SKM-1 treated with dmso at 0.1 percent for 144 hours (cell line): ENCODE measurements at regions not wholly inside any gene's neighbourhood (a gene's known extent, or its start where the extent isn't known, plus 50 kb on each side); places are given as distances from the start of the nearest gene placed in this dataset.

Experiments used
- DNase-seq: peaks from one replicate; lab custom pipeline; 2025; ENCODE audit not compliant: unreplicated experiment; lab: John Stamatoyannopoulos, UW

DNA sequence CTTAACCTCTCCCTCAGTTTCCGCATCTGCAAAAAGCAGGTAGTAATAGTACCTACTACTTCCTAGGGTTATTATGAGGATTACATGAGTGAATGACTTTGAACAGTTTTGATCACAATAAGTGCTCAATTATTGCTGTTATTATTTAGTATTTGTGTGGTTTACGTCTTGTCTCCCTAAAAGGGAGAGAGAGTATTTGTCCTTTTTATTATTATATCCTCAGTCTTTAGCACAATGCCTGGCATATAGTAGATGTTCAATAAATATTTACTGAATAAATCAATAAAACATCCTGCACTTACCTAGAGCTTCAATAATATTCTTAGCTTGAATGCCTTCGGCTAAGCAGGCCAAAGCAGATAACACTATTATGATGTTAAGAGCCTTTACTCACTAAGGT is 160.0 kb downstream of the TANC2 start:
- no peak for DNase-seq

DNA sequence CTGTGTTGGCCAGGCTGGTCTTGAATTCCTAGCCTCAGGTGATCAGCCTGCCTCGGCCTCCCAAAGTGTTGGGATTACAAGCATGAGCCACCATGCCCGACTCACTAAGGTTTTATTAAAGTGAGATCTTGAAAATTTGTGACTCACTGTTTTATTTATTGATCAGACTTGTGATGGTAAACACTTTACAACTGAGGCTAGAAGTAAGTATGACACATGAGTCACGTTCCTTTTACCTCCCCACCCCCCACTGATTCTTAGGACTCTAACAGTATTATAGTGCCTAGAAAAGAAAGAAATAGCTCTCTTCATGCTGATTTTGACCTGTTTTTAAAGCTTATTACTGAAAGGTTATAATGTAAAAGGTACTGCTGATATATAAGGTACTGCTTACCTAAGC is 160.6 kb downstream of the TANC2 start:
- no peak for DNase-seq

DNA sequence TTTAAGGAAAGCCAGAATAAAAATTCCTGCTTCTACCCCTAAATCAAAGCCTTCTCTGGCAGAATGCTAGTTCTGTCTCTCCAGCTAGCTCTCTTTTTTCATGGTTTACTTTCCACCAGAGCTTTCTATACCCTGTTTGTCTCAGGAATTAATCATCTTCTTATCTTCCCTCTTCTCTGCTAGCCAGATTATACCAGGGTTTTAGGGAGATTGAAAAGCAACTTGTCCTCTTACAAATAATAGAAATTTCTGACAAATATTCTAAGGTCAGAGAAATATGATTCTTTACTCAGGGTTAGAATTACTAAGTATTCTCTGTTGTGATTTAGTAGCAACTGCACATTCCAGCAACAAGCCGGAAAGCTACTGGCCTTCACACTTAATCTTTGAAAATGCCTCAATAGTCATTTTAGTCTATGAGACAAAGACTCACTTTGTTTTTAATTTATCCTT is 166.4 kb downstream of the TANC2 start:
- no peak for DNase-seq

DNA sequence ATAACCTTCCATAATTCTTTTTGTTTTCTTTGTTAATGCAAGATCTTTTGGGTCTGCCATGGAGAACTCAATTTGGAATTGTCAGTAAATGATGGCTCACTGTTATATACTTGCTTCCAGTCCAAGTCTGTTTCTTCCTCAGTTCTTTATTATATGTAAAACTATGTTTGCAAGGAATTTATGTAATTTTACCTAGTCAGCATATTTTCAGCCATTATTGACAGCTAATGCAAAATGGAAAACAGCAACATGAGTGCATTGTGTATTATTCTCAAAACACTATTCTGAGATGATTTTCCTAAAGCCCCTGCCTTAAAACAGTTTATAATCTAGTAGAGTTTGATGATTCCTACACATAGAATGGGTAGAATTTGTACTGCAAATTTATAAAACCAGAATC is 167.5 kb downstream of the TANC2 start:
- no peak for DNase-seq

DNA sequence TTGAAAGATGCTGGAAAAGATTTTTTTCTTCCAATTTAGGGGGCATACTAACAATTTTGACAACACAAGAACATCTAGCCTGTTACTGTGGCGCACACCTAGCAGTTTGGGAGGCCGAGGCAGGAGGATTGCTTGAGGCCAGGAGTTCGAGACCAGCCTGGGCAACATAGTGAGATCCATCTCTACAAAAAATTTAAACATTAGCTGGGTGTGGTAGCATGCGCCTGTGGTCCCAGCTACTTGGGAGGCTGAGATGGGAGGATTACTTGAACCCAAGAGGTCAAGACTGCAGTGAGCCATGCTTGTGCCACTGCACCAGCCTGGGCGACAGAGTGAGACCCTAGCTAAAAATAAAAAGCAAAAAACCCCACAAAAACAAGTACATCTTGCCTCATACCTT is 168.8 kb downstream of the TANC2 start:
- DNase-seq = no peak

DNA sequence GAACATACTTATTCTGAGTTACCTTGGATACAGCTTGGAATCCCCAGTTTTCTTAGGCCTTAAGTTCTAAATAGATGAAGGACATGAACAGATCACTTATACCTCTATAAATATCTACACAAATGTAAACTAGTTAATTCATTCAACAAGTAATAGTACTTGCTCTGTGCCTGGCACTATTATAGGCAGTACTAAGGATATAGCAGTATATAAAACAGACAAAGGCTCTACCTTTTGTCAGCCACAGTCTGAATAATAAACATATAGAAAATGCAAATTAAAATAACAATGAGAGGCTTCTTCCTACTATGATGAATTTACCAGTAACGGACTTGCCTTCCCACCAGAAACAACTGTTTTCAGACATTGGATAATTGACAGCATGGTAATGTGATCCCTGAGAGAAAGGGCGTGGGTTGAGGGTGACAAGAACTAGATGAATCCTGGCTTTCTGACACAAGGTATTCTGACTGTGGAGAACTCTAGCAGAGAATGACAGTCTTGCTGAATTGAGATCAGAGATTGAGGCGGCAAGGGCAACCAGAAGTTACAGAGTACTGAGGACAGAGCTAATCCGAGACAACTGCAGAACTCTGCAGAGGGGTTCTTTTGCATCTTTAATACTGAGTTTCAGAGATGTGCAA is 170.5 kb downstream of the TANC2 start:
- no peak for DNase-seq

DNA sequence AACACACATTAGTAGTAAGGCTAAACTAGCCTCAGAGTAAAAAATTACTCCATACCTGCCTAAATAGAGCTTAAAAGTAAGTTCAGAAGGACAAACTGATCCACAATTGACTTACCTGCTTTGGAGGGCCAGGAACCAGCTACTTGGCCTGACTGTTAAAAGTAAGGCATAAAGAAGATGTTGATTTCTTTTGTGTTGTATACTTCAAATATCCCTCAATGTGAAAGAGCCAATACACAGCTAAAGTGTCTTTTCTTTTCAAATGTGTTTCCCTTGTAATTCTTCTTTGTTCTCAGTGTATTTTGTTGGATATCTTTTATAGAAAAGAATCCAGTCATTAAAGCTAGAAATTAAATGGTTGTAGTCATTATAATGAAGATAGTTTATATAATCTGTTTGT is 171.1 kb downstream of the TANC2 start:
- no peak for DNase-seq

DNA sequence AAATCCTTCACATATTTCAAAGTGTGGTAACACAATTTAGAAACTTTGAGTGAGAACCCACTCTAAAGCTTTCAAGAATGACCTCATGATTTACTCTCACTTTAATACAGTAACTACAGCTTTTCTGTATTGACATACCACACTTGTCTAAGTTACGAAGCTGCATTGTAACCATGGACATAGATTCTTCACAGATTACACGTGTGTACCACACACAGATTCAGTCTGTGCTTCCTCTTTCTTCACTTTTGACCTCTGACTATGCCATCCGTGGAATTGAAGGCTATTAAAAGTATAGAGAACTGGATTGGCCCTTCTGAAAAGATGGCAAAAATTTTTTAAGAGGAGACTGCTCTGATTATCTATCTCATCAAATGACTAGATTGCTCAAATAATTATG is 172.7 kb downstream of the TANC2 start:
- DNase-seq = no peak

DNA sequence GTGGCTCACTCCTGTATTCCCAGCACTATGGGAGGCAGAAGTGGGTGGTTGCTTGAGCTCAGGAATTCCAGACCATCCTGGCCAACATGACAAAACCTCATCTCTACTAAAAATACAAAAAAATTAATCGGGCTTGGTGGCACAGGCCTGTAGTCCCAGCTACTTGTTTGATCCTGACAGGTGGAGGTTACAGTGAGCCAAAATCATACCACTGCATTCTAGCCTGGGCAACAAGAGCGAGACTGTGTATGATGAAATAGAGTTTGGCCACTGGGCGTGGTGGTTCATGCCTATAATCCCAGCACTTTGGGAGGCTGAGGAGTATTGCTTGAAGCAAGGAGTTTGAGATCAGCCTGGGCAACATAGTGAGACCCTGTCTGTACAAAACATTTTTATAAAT is 173.3 kb downstream of the TANC2 start:
- no peak for DNase-seq

DNA sequence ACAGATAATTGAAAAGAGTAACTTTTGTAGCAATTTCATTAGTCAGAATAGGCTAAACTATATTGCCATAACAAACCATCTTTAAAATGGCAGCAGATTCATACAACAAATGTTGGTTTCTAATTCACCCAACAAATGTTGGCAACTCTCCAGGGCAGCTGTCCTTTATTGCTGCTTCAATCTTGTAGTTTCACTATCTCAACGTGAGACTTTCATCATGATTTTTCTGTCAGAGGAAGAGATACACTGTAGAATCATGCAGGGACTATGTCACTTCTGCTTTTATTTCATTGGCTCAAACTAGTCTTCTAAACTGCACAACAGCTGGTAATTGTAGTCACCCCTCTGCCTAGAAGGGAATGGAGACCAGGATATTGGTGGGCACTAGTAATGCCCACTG is 174.2 kb downstream of the TANC2 start:
- peak; percentile 62 for DNase-seq

DNA sequence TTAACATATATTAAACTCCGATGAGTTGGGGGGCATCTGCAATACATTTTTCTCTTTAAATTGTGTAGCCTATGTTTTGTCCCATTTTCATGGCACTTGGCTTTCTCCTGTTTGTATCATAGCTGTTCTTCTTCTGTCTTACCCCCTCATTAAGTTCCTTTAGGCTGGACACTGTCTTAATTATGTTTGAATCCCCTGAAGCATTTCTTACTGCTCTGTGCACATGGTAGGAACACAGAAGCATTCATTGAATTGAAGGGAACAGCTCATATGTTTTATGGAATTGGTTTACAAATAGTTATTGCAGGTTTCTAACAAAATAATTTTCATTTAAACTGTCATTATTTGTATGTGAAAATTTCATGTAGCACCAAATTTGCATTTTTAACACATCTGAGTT is 176.8 kb downstream of the TANC2 start:
- no peak for DNase-seq

DNA sequence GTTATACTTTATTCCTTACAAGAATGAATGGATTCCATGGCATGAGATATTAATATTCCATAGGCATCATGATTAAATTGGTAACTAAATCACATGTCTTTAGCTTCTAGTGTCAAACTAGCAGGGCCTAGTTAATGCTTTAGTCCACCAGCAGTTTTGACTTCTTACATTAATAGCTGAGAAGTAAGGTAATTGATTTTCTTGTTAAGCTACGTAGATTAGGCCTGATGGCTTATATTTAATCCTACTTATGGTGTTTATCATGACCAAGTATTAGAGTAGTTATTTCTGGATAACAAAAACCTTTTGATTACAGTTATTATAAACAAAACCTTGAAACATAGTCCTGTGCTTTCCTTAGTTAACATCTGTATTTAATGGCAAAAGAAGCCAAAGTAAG is 184.5 kb downstream of the TANC2 start:
- DNase-seq = no peak

DNA sequence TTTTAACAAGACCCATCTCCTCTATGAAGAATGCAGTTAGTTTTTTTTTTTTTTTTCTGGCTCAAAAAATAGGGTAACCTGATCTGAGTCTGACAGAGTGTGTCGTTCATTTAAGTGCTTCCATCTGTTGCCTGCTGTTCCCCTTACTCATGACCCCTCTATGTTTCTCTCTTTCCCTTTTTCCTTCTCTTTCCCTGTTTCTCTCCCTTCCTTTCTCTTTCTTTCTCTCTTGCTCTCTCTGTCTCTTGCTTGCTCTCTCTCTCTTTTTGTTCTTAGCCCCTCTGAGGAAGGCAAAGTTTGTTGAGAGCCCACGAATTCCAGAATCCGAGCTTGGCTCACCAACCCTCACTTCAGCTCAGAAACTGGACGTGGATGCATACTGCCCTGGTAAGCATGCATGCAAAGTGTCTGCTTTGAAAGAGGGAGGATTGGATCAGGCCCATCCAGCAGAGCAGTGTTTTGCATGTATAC is 185.0 kb downstream of the TANC2 start:
- no peak for DNase-seq

DNA sequence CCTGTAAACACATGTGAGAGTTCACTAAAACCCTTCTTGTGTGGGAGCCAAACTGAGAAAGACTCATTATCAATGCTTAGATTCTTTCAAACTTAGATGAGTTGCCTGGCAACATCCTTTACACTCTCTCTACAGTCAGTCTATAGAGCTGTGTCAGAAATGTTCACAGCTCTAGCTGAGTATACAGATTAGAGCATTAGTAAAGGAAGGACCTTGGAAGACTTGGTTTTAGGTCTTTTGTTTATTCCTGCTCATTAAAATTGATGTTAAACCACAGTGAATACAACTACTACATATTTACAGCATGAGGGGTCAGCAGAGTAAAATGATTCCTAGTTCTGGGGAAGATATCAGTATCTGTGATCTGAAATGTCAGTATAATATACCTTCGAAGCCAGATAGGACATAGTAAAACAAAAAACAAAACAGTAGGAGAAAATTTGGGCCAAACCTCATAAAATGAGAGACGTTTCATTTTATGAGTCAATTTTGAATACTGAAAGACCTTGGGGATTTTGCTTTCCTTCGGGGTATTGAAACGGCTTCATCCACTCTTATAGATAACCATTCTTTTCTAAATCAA is 186.0 kb downstream of the TANC2 start:
- no peak for DNase-seq

DNA sequence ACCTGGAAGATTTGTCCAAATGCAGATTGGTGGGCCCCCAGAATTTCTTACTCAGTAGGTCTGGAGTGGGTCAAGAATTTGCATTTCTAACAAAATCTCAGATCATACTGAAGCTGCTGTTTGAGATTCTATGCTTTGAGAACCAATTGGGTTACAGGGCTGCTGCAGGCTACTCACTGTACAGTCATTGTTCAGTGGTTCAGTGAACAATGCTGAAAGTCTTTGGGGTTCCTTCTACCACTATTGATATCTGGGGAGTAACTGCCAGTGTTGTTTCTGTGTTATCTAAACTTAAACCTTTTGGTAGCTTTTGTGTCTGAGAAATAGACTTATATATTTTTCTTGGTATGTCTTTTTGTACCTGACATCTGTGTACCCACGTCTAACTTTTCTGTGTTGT is 187.5 kb downstream of the TANC2 start:
- no peak for DNase-seq

DNA sequence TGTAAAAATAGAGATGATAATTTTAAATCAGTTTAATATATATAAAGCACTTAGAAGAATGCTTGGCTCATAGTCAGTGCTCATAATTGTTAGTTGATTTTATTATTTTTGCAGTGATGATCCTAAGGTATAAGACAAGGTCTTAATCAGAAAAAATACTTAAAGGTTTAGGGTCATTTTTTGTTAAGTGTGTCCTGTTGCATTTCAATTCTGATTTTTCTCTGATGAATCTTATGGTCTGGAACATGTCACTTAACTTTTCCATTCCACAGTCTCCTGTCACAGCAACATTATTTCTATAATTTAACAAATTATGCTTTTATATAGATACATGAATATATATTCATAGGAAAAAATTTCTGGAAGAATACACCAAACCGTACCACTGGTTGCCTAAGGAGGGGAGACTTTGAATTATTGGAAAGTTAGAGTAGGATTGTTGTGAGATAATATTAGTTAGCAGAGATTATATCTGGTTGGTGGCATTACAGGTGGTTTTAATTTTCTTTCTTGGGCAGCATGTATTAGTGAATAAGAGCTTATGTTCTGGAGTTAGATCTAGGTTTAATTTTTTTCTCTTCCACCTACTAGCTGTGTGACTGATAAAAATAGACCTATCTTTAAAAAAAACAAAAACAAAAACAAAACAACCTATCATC is 188.7 kb downstream of the TANC2 start:
- no peak for DNase-seq

DNA sequence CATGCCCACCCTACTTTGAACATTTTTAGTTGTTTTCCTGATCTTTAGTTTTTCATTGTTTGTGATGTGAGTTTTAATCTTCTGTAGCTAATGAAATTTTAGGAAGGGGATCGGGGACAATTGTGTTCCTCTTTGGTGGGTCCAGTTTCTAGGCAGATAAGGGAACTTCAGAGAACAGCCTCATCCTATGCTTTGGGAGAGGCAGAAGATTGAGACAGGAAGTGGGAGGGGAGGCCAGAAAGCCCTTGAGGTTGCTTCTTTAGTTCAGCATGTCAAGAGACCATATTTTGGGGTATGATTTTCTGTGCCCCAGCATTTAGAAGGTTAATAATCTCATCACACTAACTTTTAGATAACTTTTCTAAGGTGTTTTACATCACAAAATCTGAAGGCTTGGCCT is 191.0 kb downstream of the TANC2 start:
- no peak for DNase-seq

DNA sequence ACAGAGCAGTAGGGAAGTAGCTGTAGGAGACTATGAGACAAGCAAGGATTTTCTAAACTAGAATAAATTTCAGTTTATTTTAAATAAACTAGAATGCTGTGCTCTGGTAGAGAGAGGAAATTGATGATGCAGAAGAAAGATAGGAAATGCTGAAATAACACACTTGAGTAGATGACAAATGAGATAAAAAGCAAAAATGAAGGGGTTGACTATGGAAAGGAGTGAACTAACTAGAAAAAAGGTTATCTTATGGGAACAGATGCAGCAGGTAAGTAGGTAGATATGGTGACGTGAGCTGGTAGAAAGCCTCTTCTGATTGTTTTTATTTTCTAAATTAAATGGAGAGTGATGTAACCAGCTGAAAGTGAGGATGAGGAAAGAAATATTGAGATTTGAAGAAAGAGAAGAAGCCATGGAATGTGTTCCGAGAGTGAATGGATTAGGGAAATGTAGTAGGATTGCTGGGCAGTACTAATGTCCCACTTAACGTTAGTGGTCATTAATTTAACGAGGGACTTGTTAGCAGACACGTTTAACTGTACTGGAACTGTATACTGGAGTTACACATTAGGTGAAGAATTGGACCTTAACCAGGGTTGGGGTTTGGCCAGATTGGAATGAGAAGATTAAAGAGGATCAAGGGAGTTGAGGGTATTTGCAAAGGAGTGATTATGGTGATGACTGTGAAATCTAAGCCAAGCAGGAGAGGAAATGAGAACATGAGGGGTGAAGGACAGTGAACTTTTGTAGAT is 196.5 kb downstream of the TANC2 start:
- DNase-seq = no peak

DNA sequence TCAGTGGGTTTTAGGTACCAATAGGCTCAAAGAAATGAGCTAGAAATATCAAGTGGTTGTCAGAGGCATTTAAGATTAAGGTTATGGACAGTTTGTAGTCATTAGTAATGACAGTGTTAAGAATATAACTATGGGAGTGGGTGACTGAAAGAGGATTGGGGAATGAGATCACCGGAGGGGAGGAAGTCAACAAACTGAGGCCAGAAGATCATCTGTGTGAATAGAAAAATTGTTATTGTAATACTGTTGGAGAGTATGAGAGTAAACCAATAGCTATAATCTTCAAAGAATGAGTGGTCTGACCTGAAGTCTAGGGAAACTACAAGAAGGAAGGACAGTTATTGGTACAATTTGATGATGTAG is 197.1 kb downstream of the TANC2 start:
- DNase-seq = no peak

DNA sequence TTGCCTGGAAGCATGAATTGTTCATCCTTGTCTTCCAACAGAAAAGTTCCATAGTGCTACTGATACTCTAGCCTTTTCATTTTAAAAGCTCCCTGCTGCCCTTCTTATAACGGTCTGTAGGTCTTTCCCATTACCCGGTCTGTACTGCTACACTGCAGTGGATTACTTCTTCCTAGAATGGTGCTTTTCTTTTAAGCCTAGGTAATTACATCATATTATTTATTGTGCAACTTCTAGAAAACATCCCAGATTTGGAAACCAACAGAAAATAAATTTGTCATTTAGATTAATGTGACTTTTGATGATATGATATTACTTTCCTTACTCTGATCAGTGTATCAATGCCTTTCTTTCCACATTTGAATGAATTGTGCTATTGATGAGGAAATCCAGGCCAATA is 199.4 kb downstream of the TANC2 start:
- no peak for DNase-seq

DNA sequence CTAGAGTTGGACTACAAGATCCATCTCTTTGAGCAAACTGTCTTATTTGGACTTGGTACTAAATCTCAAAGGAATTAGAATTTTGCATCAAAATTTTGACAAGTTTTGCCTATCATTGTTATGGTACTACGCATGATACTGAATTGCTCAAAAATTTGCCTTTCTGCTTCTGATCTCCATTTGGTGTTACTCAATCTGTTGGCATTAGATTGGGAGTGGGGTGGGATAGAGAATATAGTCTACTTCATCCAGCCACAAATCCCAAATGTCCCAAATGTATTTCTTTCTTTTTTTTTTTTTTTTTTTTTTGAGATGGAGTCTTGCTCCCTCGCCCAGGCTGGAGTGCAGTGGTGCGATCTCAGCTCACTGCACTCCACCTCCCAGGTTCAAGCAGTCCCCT is 204.8 kb downstream of the TANC2 start:
- no peak for DNase-seq
